ENCODE measurements at regions not wholly inside any gene's neighbourhood (a gene's known extent, or its start where the extent isn't known, plus 50 kb on each side); places are given as distances from the start of the nearest gene placed in this dataset.

- Histone ChIP-seq H3K27me3 (peaks cover 0 to 10% (median 0%) of the 10 kb centered on the region in 4 donors), H3K36me3 (no peaks in the 10 kb centered on the region), H3K27ac (no peak overlapping the region), H3K4me1 (peaks cover 0 to 9% (median 2%) of the 10 kb centered on the region in 3 donors), H3K4me3 (no peak overlapping the region), H3K9me3 (no peaks in the 10 kb centered on the region)
- TF ChIP-seq POLR2A (IDR thresholded peaks at IDR 0.05): no peak
- TF ChIP-seq, protein P1, sequence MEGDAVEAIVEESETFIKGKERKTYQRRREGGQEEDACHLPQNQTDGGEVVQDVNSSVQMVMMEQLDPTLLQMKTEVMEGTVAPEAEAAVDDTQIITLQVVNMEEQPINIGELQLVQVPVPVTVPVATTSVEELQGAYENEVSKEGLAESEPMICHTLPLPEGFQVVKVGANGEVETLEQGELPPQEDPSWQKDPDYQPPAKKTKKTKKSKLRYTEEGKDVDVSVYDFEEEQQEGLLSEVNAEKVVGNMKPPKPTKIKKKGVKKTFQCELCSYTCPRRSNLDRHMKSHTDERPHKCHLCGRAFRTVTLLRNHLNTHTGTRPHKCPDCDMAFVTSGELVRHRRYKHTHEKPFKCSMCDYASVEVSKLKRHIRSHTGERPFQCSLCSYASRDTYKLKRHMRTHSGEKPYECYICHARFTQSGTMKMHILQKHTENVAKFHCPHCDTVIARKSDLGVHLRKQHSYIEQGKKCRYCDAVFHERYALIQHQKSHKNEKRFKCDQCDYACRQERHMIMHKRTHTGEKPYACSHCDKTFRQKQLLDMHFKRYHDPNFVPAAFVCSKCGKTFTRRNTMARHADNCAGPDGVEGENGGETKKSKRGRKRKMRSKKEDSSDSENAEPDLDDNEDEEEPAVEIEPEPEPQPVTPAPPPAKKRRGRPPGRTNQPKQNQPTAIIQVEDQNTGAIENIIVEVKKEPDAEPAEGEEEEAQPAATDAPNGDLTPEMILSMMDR (IDR thresholded peaks at IDR 0.05): no peak
- intact Hi-C loops (cut with DNase I): no loop called here
- WGBS, 2 donors: 83 to 84% methylated on average over 2 of the region's 2 CpGs
- no peak for DNase-seq
These were observed 267.3 kb downstream of the MYCN start for GRCh38 chr2:16207611-16208010.

DNA sequence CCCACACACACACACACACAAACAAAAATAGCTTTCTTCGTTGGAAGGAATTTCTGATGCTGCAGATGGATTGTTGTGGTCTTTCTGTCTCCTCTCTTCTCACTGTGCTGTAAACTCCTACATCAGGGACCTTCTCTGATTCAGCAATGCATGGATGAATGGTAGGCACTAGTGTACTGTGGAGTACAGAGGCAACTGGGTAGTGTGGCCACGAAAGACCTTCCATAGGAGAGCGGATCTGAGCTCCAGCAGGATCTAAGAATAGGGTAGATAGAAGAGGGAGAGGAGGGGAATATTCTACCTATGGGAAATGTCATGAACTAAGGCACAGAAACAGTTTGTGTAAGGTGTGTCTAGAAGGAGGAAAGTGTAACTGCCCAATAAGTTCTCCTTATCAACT lies 266.8 kb downstream of the MYCN start:
- no peak for TF ChIP-seq POLR2A (IDR thresholded peaks at IDR 0.05)
- TF ChIP-seq, protein P1 (IDR thresholded peaks at IDR 0.05): no peak
- H3K27me3 ChIP-seq: peaks cover 0 to 10% (median 0%) of the 10 kb centered on the region in 4 donors
- H3K36me3 ChIP-seq: no peaks in the 10 kb centered on the region
- H3K27ac ChIP-seq: no peak overlapping the region
- H3K4me3 ChIP-seq: no peak overlapping the region
- 78 to 79% methylated on average over 3 of the region's 3 CpGs for WGBS, 2 donors
- DNase-seq: no peak
- intact Hi-C loops (cut with DNase I): no loop called here
- no peaks in the 10 kb centered on the region for H3K9me3 ChIP-seq
- H3K4me1 ChIP-seq: peaks cover 0 to 13% (median 3%) of the 10 kb centered on the region in 3 donors

DNA sequence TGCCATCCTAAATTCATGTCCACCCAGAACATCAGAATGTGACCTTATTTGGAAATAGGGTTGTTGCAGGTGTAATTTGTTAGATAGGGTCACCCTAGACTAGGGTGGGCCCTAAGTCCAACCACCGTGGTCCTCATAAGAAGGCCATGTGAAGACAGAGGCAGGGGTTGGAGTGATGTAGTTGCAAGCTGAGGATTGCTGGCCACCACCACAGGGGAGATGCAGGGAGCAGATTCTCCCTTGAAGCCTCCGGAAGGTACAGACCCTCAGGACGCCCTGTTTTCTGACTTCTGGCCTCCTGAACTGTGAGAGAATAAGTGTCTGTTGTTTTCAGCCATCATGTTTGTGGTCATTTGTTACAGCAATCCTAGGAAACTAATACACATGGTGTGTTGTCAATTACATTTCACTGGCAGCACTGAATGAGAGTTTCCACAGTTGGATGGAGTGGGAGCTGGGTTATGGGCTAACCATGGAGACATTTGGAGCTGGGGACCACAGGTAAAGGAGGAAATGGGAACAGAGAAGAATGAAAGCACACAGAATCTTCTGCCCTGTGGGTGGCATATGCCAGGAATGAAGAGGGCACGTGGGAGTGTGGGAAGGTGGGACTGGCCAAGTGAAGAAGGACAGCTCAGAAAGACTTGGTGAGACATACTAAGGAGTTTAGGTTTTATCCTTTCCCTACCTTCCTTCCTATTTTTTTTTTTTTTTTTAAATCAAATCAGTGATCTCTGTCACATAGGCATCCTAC lies 266.0 kb downstream of the MYCN start:
- Histone ChIP-seq H3K27me3 (peaks cover 0 to 10% (median 0%) of the 10 kb centered on the region in 4 donors), H3K36me3 (no peaks in the 10 kb centered on the region), H3K4me3 (no peak overlapping the region), H3K4me1 (peaks cover 0 to 18% (median 3%) of the 10 kb centered on the region in 3 donors), H3K9me3 (no peaks in the 10 kb centered on the region), H3K27ac (no peak overlapping the region)
- WGBS, 2 donors: 69 to 74% methylated on average over 4 of the region's 4 CpGs
- DNase-seq: no peak
- intact Hi-C loops (cut with DNase I): no loop called here
- TF ChIP-seq POLR2A (IDR thresholded peaks at IDR 0.05): no peak
- TF ChIP-seq, protein P1 (IDR thresholded peaks at IDR 0.05): no peak

DNA sequence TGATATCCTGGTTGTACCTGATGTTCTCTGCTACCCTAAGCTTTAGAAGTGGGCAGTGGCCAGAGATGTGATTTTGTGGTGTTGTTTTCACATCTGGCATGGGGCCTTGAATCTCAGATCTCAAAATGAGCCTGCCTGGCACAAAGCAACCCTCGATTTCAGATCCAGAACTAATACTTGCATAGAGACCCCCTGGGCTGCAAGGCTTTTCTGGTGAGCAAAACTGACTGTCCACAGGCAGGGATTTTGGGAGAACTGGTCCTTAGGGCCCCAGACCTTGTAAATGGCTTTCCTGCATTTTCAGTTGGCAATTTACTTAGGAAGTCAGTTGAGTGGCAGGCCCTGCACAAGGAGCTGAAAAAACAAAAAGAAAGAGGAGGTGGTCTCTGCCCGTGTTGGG lies 265.3 kb downstream of the MYCN start:
- DNase-seq: no peak
- no peaks in the 10 kb centered on the region for H3K9me3 ChIP-seq
- TF ChIP-seq, protein P1 (IDR thresholded peaks at IDR 0.05): no peak
- TF ChIP-seq POLR2A (IDR thresholded peaks at IDR 0.05): no peak
- no peaks in the 10 kb centered on the region for H3K36me3 ChIP-seq
- H3K27ac ChIP-seq: no peak overlapping the region
- peaks cover 0 to 18% (median 3%) of the 10 kb centered on the region in 3 donors for H3K4me1 ChIP-seq
- WGBS, 2 donors: 59 to 79% methylated on average over 1 to 2 of the region's 2 CpGs
- no peak overlapping the region for H3K4me3 ChIP-seq
- intact Hi-C loops (cut with DNase I): no loop called here
- peaks cover 0 to 10% (median 0%) of the 10 kb centered on the region in 4 donors for H3K27me3 ChIP-seq

DNA sequence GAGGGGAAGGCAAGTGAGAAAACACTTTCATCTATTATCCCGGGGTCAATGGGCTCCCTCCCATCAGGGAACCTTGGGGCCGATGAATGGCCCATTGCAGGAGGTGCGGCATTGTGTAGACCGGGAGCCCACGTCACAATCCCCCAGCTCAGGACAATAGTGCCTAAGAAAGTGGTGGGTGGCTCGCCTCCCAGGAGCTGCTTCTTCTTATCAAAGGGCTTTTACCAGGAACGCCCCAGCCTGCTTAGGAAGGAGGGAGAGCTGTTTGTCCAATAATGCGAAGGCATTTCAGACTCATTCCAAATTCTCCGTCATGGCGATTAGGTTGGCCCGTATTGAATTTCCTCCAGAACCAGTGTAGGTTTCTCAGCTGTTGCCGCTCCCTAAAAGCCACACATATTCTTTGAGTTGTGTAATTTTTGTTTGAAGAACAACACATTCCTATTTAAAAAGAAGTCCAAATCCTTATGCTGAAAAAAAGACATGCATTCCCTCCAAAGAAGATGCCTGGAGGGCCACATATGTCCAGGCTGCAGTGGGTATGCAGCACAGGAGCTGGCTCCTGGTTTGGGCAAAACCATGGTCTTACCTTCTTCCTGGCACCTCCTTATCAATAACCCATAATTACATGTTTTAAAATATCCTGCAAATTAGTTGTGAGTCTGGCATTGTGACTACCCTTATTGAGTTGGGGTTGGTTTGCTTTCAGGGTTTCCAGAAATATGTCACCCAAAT lies 264.7 kb downstream of the MYCN start:
- no peak overlapping the region for H3K27ac ChIP-seq
- 86 to 94% methylated on average over 8 to 12 of the region's 12 CpGs for whole genome bisulfite sequencing, 2 donors
- TF ChIP-seq, protein P1 (IDR thresholded peaks at IDR 0.05): no peak
- TF ChIP-seq POLR2A (IDR thresholded peaks at IDR 0.05): no peak

More for the DNA sequence above, 264.7 kb downstream of the MYCN start:
- Histone ChIP-seq H3K4me3 (no peak overlapping the region), H3K4me1 (peaks cover 0 to 18% (median 3%) of the 10 kb centered on the region in 3 donors), H3K27me3 (peaks cover 0 to 10% (median 0%) of the 10 kb centered on the region in 4 donors), H3K9me3 (no peaks in the 10 kb centered on the region), H3K36me3 (no peaks in the 10 kb centered on the region)
- intact Hi-C loops (cut with DNase I): no loop called here
- no peak for DNase-seq
